Embryonic facial prominence (tissue), 1 donor: ENCODE measurements at regions not wholly inside any gene's neighbourhood (a gene's known extent, or its start where the extent isn't known, plus 50 kb on each side); places are given as distances from the start of the nearest gene placed in this dataset.

Experiments
- DNase-seq: peaks from one replicate; pipeline ENCODE4 v3.0.0-alpha.2; 2016; ENCODE audit errors: extremely low spot score

GRCh38 chr3:152100491-152101132, 168.1 kb upstream of the MBNL1 start:
- no peak for DNase-seq

DNA sequence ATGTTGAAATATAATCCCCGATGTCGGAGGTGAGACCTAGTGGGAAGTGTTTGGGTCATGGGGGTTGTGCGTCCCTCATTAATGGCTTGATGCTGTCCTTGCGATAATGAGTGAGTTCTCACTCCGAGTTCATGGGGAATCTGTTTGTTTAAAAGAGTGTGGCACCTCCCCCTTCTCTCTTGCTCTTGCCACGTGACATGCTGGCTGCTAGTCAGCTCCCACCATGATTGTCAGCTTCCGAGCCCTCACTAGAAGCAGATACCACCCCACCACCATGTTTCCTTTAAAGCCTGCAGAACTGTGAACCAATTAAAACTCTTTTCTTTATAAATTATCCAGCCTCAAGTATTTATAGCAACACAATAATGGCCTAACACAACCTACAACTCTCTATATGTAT, 166.3 kb upstream of the MBNL1 start:
- DNase-seq, result no peak

DNA sequence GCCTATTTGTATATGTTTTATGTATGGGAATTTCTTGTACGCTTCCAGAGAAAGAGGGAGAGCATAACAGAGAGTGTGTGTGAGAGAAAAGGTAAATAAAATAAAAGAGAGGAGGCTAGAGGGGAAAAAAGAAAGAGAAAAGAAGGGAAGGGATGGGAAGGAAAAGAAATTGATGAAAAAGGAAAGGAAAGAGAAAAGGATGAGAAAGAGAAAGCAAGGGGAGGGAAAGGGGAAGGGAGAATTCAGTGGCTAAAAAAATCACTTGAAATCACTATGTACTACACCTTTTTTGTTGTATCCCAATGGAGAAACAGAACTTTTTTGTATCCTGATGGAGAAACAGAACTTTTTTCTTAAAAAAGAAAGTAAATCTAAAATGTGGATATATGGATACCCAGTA, 165.5 kb upstream of the MBNL1 start:
- DNase-seq, result no peak

- no peak for DNase-seq
These were observed 163.8 kb upstream of the MBNL1 start for GRCh38 chr3:152104847-152105415.

GRCh38 chr3:152105446-152105845, 163.3 kb upstream of the MBNL1 start:
- no peak for DNase-seq

- DNase-seq, result no peak
These were observed 159.7 kb upstream of the MBNL1 start for GRCh38 chr3:152109038-152109437.

GRCh38 chr3:152113413-152113812, 155.3 kb upstream of the MBNL1 start:
- no peak for DNase-seq

- DNase-seq, result no peak
These were observed 154.6 kb upstream of the MBNL1 start for GRCh38 chr3:152113992-152114651.

DNA sequence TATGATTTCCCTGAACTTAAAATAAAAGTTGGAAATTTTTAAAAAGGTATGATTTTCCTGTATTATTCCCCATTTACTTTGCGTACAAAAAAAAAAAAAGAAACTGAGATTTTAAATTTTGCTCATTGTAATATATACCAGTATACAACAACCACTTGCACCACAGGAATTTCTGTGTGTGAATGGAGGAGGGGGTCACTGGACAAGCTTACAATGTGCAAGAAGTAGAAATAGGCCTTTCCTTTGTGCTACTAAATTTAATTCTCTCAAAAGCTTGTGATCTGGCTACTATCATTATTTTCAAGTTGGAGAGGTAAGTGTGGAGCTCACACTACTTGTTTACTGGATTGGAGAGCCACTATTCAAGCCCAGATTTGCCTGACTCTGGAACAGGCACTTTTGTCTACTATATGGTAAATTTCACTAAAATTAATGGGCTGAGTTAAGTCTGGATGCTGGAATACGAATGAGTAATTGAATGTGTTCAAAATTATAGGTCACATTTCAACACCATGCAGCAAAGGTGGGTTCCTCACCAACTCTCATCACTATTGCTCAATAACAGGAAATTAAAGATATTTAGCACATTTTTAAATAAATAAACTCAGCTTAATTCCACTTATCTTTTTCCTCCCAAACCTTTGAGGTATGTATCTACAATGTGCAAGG, 148.0 kb upstream of the MBNL1 start:
- DNase-seq, result no peak

GRCh38 chr3:152121270-152121636, 147.5 kb upstream of the MBNL1 start:
- DNase-seq, result no peak

DNA sequence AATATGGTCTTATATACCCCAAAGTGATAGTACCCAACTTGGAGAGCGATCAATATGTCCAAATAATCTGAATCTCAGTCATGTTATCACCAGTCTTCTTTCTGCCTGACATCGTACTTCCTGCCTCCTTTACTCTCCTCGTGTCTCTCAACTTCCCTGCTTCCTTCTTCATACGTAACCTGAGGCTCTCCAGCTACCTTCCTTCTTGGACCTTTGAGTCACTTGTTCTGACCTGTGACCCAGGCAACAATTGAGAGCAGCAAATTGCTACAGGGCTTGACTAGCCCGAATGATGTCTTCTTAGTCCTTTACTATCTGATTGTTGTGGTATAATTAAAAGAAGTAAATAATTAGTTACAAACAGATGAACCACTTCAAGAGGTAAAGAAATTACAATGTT, 145.9 kb upstream of the MBNL1 start:
- DNase-seq, result no peak

DNA sequence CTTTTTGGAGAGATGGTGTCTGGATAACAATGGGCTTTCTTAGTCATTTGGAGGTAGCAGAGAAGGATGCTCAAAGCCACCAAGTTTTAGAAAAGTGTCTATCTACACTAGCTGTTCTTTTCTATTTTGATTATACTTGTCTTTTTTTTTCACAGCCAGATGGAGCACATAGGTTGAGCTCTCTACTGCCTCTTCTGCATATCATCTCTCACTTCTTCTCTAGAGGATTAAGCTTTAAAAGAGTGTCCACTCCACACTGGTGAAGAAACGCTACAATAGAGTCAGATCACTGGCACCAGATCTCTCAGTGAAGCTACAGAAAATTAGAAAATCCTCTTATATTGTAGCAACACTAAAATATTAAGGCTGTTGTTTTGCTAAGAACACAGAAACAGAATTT, 145.3 kb upstream of the MBNL1 start:
- no peak for DNase-seq

GRCh38 chr3:152126260-152126659, 142.5 kb upstream of the MBNL1 start:
- no peak for DNase-seq

- no peak for DNase-seq
These were observed 141.7 kb upstream of the MBNL1 start for GRCh38 chr3:152127058-152127457.

- DNase-seq, result no peak
These were observed 140.4 kb upstream of the MBNL1 start for GRCh38 chr3:152128356-152128755.

- no peak for DNase-seq
These were observed 129.1 kb upstream of the MBNL1 start for GRCh38 chr3:152139651-152140050.

DNA sequence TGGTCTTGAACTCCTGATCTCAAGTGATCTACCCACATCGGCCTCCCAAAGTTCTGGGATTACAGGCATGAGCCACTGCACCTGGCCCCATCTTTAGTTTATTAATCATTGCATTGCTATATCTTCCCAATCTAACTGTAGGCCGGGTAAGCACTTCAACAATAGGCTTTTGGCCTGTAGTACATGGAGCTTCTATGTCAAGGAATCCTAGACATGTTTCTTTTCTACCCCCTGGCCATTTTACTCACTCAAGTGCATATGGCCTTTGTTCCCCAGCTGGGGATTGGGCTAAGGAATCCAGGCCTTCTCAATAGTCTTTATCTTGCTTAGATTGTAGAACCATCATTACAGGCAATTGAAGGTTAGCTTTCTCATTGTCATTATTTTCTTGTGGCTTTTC, 122.3 kb upstream of the MBNL1 start:
- DNase-seq, result no peak

GRCh38 chr3:152147748-152148147, 121.0 kb upstream of the MBNL1 start:
- no peak for DNase-seq

- no peak for DNase-seq
These were observed 120.2 kb upstream of the MBNL1 start for GRCh38 chr3:152148579-152148978.

DNA sequence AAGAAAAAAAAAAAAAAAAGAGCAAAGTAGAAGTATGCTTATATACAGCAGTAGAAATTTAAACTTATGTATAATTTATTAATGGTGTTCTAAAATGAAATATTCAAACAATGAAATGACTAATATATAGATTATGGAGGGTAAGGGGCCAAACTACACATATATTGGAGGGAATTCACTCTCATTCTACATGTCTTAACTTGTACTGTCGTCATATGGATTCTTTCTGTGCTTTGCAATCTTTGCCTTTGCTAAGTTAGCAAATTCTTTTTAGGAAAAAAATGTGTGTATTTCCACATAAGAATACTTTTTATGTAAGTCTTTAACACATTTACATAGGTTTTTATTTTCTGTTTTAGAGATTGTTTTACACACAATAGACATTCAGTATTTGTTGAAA, 118.9 kb upstream of the MBNL1 start:
- no peak for DNase-seq

DNA sequence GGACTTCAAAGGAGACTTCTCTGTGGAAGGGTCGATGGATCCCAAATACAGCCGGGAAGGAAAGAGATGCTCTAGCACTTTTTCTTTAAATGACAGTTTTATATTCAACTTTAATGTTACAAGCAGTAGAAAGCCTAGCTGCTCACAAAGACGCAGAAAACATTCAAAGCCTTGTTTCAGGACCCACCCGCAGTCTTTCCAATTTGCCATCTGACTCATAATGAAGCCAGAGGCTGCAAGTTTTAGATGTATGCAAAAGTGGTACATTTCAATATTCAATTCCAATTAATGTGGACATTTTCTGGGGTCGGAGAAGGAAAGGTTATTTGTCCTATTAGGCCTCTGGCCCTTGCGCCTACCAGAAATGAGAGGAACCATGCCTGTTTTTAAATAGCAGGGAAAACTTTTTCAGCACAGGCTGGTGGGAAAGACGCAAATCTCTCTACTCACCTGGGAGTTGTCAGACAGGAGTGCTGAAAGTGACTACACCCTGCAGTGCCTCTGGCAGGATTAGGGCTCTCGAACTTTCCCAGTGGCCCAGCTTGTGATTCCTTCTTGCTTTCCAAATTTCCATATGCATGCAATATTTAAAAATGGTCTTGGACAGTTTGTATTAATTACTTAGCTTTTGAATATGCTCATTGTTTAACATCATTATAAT, 117.4 kb upstream of the MBNL1 start:
- no peak for DNase-seq
